H1 (cell line): ENCODE measurements at regions not wholly inside any gene's neighbourhood (a gene's known extent, or its start where the extent isn't known, plus 50 kb on each side); places are given as distances from the start of the nearest gene placed in this dataset.

Source experiments
- CTCF ChIA-PET: fragments of 300-600 bp; sonication (Branson Sonifier 250); formaldehyde crosslinking; loops from one replicate; lab custom pipeline; 2021; ENCODE audit not compliant: partially characterized antibody; lab: Charles Lee
- POLR2A ChIA-PET: fragments of 300-600 bp; sonication (Branson Sonifier 250); formaldehyde crosslinking; loops from one replicate; lab custom pipeline; 2021; ENCODE audit warnings: inconsistent platforms; ENCODE audit not compliant: partially characterized antibody; lab: Charles Lee
- DNase-seq, 2 experiments: peaks; one replicate each; pipeline versions ENCODE4 v3.0.0 to v3.0.0-alpha.2; 2010 to 2022; ENCODE audit warnings: low spot score in 2 of 2, low read depth in 1 of 2, mixed read lengths in 1 of 2
- FAIRE-seq: peaks from 2 replicates; lab custom pipeline; 2011; peaks lifted over from hg19 to GRCh38; lab: Jason Lieb, UNC
- H2AFZ ChIP-seq: 2 replicates; pipeline ENCODE4 v1.8.1; 2012; ENCODE audit warnings: low read length, inconsistent platforms
- H2AK5ac ChIP-seq: 2 replicates; pipeline ENCODE4 v1.6.1; 2013; ENCODE audit warnings: low read depth, low read length
- H2BK120ac ChIP-seq: replicated peaks from 2 replicates; pipeline ENCODE3; 2013; ENCODE audit warnings: low read depth, low read length, inconsistent platforms
- H2BK12ac ChIP-seq: 2 replicates; pipeline ENCODE4 v1.6.1; 2013; ENCODE audit warnings: low read depth, low read length
- H2BK15ac ChIP-seq: 2 replicates; pipeline ENCODE4 v1.6.1; 2013; ENCODE audit warnings: low read length
- H2BK20ac ChIP-seq: 2 replicates; pipeline ENCODE4 v1.6.1; 2013; ENCODE audit warnings: low read length
- H2BK5ac ChIP-seq: 2 replicates; pipeline ENCODE4 v1.6.1; 2013; ENCODE audit warnings: low read depth, low read length
- H3K14ac ChIP-seq: 2 replicates; pipeline ENCODE4 v1.6.1; 2013; ENCODE audit warnings: inconsistent platforms; ENCODE audit not compliant: insufficient read length
- H3K18ac ChIP-seq: 2 replicates; pipeline ENCODE4 v1.6.1; 2013; ENCODE audit warnings: low read length; ENCODE audit errors: extremely low read depth
- H3K23ac ChIP-seq: 2 replicates; pipeline ENCODE4 v1.6.1; 2013; ENCODE audit warnings: inconsistent platforms; ENCODE audit not compliant: insufficient read length
- H3K23me2 ChIP-seq: 2 replicates; pipeline ENCODE4 v1.6.1; 2013; ENCODE audit warnings: low read depth, low read length
- H3K27ac ChIP-seq: 2 replicates; pipeline ENCODE4 v1.6.1; 2011; ENCODE audit warnings: low read depth, low read length, inconsistent platforms
- H3K27me3 ChIP-seq, 4 experiments: replicated peaks in 1 of 4; 1 replicate in 1 of 4; 2 replicates in 3 of 4; pipeline versions ENCODE4 v1.6.1 to v1.8.1; 2011 to 2013; ENCODE audit warnings: low read length in 3 of 4, mild to moderate bottlenecking in 3 of 4, inconsistent platforms in 2 of 4, mixed read lengths in 2 of 4, moderate library complexity in 1 of 4; ENCODE audit not compliant: control insufficient read depth in 3 of 4, insufficient read depth in 3 of 4; ENCODE audit errors: extremely low read depth in 1 of 4
- H3K36me3 ChIP-seq, 4 experiments: 2 replicates each; pipeline versions ENCODE4 v1.6.1 to v1.8.1; 2011 to 2013; ENCODE audit warnings: mild to moderate bottlenecking in 4 of 4, low read length in 3 of 4, moderate library complexity in 2 of 4, control low read depth in 1 of 4, inconsistent platforms in 1 of 4; ENCODE audit not compliant: insufficient read depth in 4 of 4, control insufficient read depth in 2 of 4
- H3K4ac ChIP-seq: replicated peaks from 2 replicates; pipeline ENCODE3; 2013; ENCODE audit warnings: low read length, low read depth, mixed read lengths, inconsistent platforms; ENCODE audit not compliant: insufficient read length
- H3K4me1 ChIP-seq, 4 experiments: replicated peaks in 1 of 4; 1 replicate in 1 of 4; 2 replicates in 3 of 4; pipeline versions ENCODE4 v1.6.1 to v1.8.1; 2011 to 2013; ENCODE audit warnings: low read length in 3 of 4, inconsistent platforms in 2 of 4, mixed read lengths in 1 of 4; ENCODE audit not compliant: insufficient read depth in 4 of 4, control insufficient read depth in 3 of 4
- H3K4me2 ChIP-seq, 2 experiments: 2 replicates each; pipeline versions ENCODE4 v1.6.1 to v1.8.1; 2011 to 2013; ENCODE audit warnings: low read depth in 2 of 2, low read length in 2 of 2, control low read depth in 1 of 2, inconsistent platforms in 1 of 2, mild to moderate bottlenecking in 1 of 2; ENCODE audit not compliant: insufficient read depth in 1 of 2
- H3K4me3 ChIP-seq, 4 experiments: fragments of 200-600, 300-600 bp in 1 of 4; sonication (generic), shearing (Covaris generic), sonication (Bioruptor Twin) in 1 of 4; 2 replicates each; pipeline versions ENCODE4 v1.5.1 to v1.8.1; 2011 to 2016; ENCODE audit warnings: low read length in 4 of 4, low read depth in 3 of 4, control low read depth in 2 of 4, inconsistent platforms in 2 of 4, mild to moderate bottlenecking in 2 of 4, mixed read lengths in 1 of 4, moderate library complexity in 1 of 4; ENCODE audit not compliant: insufficient read depth in 2 of 4; ENCODE audit errors: extremely low read depth in 1 of 4
- H3K56ac ChIP-seq: replicated peaks from 2 replicates; pipeline ENCODE3; 2013; ENCODE audit warnings: low read depth, mild to moderate bottlenecking, mixed read lengths, low read length, inconsistent platforms; ENCODE audit not compliant: insufficient read length
- H3K79me1 ChIP-seq: 2 replicates; pipeline ENCODE4 v1.6.1; 2013; ENCODE audit warnings: low read depth, low read length, control low read depth
- H3K79me2 ChIP-seq, 2 experiments: 2 replicates each; pipeline versions ENCODE4 v1.6.1 to v1.8.1; 2012 to 2013; ENCODE audit warnings: low read length in 2 of 2, mild to moderate bottlenecking in 2 of 2, inconsistent platforms in 1 of 2; ENCODE audit not compliant: insufficient read depth in 2 of 2, control insufficient read depth in 1 of 2
- H3K9ac ChIP-seq, 4 experiments: replicated peaks in 1 of 4; 1 replicate in 1 of 4; 2 replicates in 3 of 4; pipeline versions ENCODE4 v1.6.1 to v1.8.1; 2011 to 2013; ENCODE audit warnings: low read depth in 3 of 4, low read length in 3 of 4, control low read depth in 2 of 4, mild to moderate bottlenecking in 2 of 4, moderate library complexity in 2 of 4, inconsistent platforms in 1 of 4; ENCODE audit errors: extremely low read depth in 1 of 4
- H3K9me3 ChIP-seq, 2 experiments: 2 replicates each; pipeline versions ENCODE4 v1.6.1 to v1.8.1; 2012 to 2013; ENCODE audit warnings: mild to moderate bottlenecking in 2 of 2, moderate library complexity in 2 of 2, control low read depth in 1 of 2, inconsistent platforms in 1 of 2, low read depth in 1 of 2, low read length in 1 of 2, mixed read lengths in 1 of 2; ENCODE audit not compliant: insufficient read depth in 2 of 2
- H4K20me1 ChIP-seq, 2 experiments: replicated peaks in 1 of 2; 2 replicates each; pipeline versions ENCODE3 to v1.8.1; 2011 to 2013; ENCODE audit warnings: inconsistent platforms in 2 of 2, low read length in 2 of 2, mild to moderate bottlenecking in 1 of 2; ENCODE audit not compliant: insufficient read depth in 2 of 2, control insufficient read depth in 1 of 2
- H4K5ac ChIP-seq: 2 replicates; pipeline ENCODE4 v1.6.1; 2013; ENCODE audit warnings: low read length, low read depth, mixed read lengths, inconsistent platforms; ENCODE audit not compliant: insufficient read length
- H4K8ac ChIP-seq: 2 replicates; pipeline ENCODE4 v1.8.0; 2013; ENCODE audit warnings: mild to moderate bottlenecking, moderate library complexity, low read length, inconsistent platforms; ENCODE audit not compliant: insufficient read depth; ENCODE audit errors: extremely low read depth
- H4K91ac ChIP-seq: replicated peaks from 2 replicates; pipeline ENCODE3; 2013; ENCODE audit warnings: low read length, mixed read lengths, inconsistent platforms; ENCODE audit not compliant: insufficient read length
- SAP30 ChIP-seq: fragments of 300-600 bp; sonication (generic); IDR thresholded peaks from 2 replicates; pipeline ENCODE4 v1.7.1; 2012; ENCODE audit warnings: low read length, moderate library complexity, mild to moderate bottlenecking, inconsistent platforms; ENCODE audit not compliant: insufficient read depth, insufficient replicate concordance
- SP2 ChIP-seq: IDR thresholded peaks from 2 replicates; pipeline ENCODE4 v1.6.1; 2012; ENCODE audit warnings: mild to moderate bottlenecking, low read length, inconsistent platforms
- TCF12 ChIP-seq: IDR thresholded peaks from 2 replicates; pipeline ENCODE4 v1.6.1; 2011; ENCODE audit warnings: low read depth, mild to moderate bottlenecking, low read length
- WGBS, 2 experiments: shearing (Covaris generic) in 1 of 2; methylation state at CpG; one replicate each; pipeline versions ENCODE4 v1.1.6 to v1.1.7; 2013 to 2015; ENCODE audit warnings: low lambda C conversion rate in 2 of 2, mixed read lengths in 2 of 2, inconsistent platforms in 1 of 2, low coverage in 1 of 2, missing lambda C conversion rate in 1 of 2; ENCODE audit not compliant: insufficient replicate concordance in 2 of 2, insufficient coverage in 1 of 2, insufficient read length in 1 of 2; ENCODE audit errors: extremely low coverage in 1 of 2, missing lambda C conversion rate in 1 of 2; 5-methylcytosine and 5-hydroxymethylcytosine counted together

GRCh38 chr11:127193950-127194349, 193.4 kb upstream of the KIRREL3 start:
- POLR2A ChIA-PET: no interaction called here
- H3K4ac ChIP-seq: no peak overlapping the region
- no peak overlapping the region for H3K14ac ChIP-seq
- H3K79me2 ChIP-seq: no peaks in the 10 kb centered on the region
- no peak overlapping the region for H2BK5ac ChIP-seq
- 84% methylated on average over 3 of the region's 3 CpGs; no CpG with 5 or more reads in 1 of the 2 experiments for WGBS, 2 experiments
- no peak overlapping the region for H2BK120ac ChIP-seq
- no peaks in the 10 kb centered on the region for H3K36me3 ChIP-seq
- H3K18ac ChIP-seq: no peak overlapping the region
- H2AK5ac ChIP-seq: no peak overlapping the region
- FAIRE-seq (no peak), DNase-seq (no peak)
- no peak overlapping the region for H4K91ac ChIP-seq
- no peak overlapping the region for H3K56ac ChIP-seq
- H3K9me3 ChIP-seq: no peaks in the 10 kb centered on the region
- H4K8ac ChIP-seq: no peak overlapping the region
- peaks cover 0 to 2% (median 0%) of the 10 kb centered on the region in 4 experiments; a peak in 3 of 7 replicates for H3K4me1 ChIP-seq
- H3K23ac ChIP-seq: no peak overlapping the region
- no peak overlapping the region for H3K27ac ChIP-seq
- H4K5ac ChIP-seq: no peak overlapping the region
- no peaks in the 10 kb centered on the region for H3K79me1 ChIP-seq
- no peak overlapping the region for H3K4me3 ChIP-seq
- no peak overlapping the region for H2BK12ac ChIP-seq
- CTCF ChIA-PET: no interaction called here
- no peaks in the 10 kb centered on the region for H4K20me1 ChIP-seq
- H3K23me2 ChIP-seq: no peaks in the 10 kb centered on the region
- H2BK15ac ChIP-seq: no peak overlapping the region
- no peak overlapping the region for H2AFZ ChIP-seq
- H3K27me3 ChIP-seq: no peaks in the 10 kb centered on the region
- TF ChIP-seq SAP30 (no peak), SP2 (no peak), TCF12 (no peak)
- TF ChIP-seq, all 59 proteins: peak for 0
- no peak overlapping the region for H2BK20ac ChIP-seq
- no peak overlapping the region for H3K9ac ChIP-seq
- H3K4me2 ChIP-seq: no peak overlapping the region
